GM19351 (cell line): ENCODE measurements at regions not wholly inside any gene's neighbourhood (a gene's known extent, or its start where the extent isn't known, plus 50 kb on each side); places are given as distances from the start of the nearest gene placed in this dataset.
"Not testable (repeated sequence)": the region's sequence is repeated elsewhere in the genome, so short reads cannot be mapped to it uniquely, and the experiment has no call there.

Source experiments
- ATAC-seq: cut with Tn5 transposase; IDR thresholded peaks from one replicate; pipeline ENCODE4 v1.9.1; 2021; ENCODE audit warnings: mild to moderate bottlenecking, moderate library complexity; ENCODE audit not compliant: unreplicated experiment

GRCh38 chr13:97716746-97717145 is 236.7 kb upstream of the IPO5 start:
- no peak for ATAC-seq

- ATAC-seq, result no peak
These were observed 233.7 kb upstream of the IPO5 start for GRCh38 chr13:97719736-97720135.

- ATAC-seq, result no peak
These were observed 232.6 kb upstream of the IPO5 start for GRCh38 chr13:97720896-97721295.

- no peak for ATAC-seq
These were observed 229.8 kb upstream of the IPO5 start for GRCh38 chr13:97723655-97724054.

- ATAC-seq, result no peak
These were observed 229.0 kb upstream of the IPO5 start for GRCh38 chr13:97724450-97724849.

GRCh38 chr13:97726664-97727280 is 226.7 kb upstream of the IPO5 start:
- no peak for ATAC-seq

GRCh38 chr13:97727991-97728390 is 225.5 kb upstream of the IPO5 start:
- ATAC-seq, result no peak

GRCh38 chr13:97736436-97736835 is 217.0 kb upstream of the IPO5 start:
- no peak for ATAC-seq

GRCh38 chr13:97742084-97742483 is 211.4 kb upstream of the IPO5 start:
- no peak for ATAC-seq

- no peak for ATAC-seq
These were observed 209.5 kb upstream of the IPO5 start for GRCh38 chr13:97743938-97744337.

GRCh38 chr13:97746649-97747048 is 206.8 kb upstream of the IPO5 start:
- ATAC-seq, result no peak

- ATAC-seq, result no peak
These were observed 204.3 kb upstream of the IPO5 start for GRCh38 chr13:97749174-97749573.

GRCh38 chr13:97751477-97751876 is 202.0 kb upstream of the IPO5 start:
- ATAC-seq, result no peak

- no peak for ATAC-seq
These were observed 200.4 kb upstream of the IPO5 start for GRCh38 chr13:97752961-97753668.

- no peak for ATAC-seq
These were observed 199.4 kb upstream of the IPO5 start for GRCh38 chr13:97753942-97754670.

- no peak for ATAC-seq
These were observed 195.7 kb upstream of the IPO5 start for GRCh38 chr13:97757807-97758206.

GRCh38 chr13:97758317-97758716 is 195.2 kb upstream of the IPO5 start:
- no peak for ATAC-seq

GRCh38 chr13:97761796-97762540 is 191.5 kb upstream of the IPO5 start:
- ATAC-seq, result no peak

- ATAC-seq, result no peak
These were observed 186.7 kb upstream of the IPO5 start for GRCh38 chr13:97766749-97767148.

- ATAC-seq, result no peak
These were observed 185.3 kb upstream of the IPO5 start for GRCh38 chr13:97768134-97768533.

GRCh38 chr13:97770231-97770630 is 183.2 kb upstream of the IPO5 start:
- not testable (repeated sequence) for ATAC-seq
